Left ventricle myocardium inferior (tissue), 1 donor: ENCODE measurements at regions not wholly inside any gene's neighbourhood (a gene's known extent, or its start where the extent isn't known, plus 50 kb on each side); places are given as distances from the start of the nearest gene placed in this dataset.

ENCODE experiments used
- DNase-seq: peaks from one replicate; pipeline ENCODE4 v3.0.0-alpha.2; 2020
- H3K27ac ChIP-seq: fragments of 200-600 bp; replicated peaks from 2 replicates; pipeline ENCODE4 v1.8.0; 2021
- H3K27me3 ChIP-seq: fragments of 200-600 bp; 2 replicates; pipeline ENCODE4 v1.8.0; 2021; ENCODE audit warnings: low read depth
- H3K36me3 ChIP-seq: fragments of 200-600 bp; 2 replicates; pipeline ENCODE4 v1.8.0; 2021
- H3K4me1 ChIP-seq: fragments of 200-600 bp; 2 replicates; pipeline ENCODE4 v1.8.0; 2021
- H3K4me3 ChIP-seq: fragments of 200-600 bp; 2 replicates; pipeline ENCODE4 v1.8.0; 2021; ENCODE audit warnings: mild to moderate bottlenecking, moderate library complexity
- H3K9me3 ChIP-seq: fragments of 200-600 bp; replicated peaks from 2 replicates; pipeline ENCODE4 v1.8.0; 2021
- CTCF ChIP-seq: fragments of 200-600 bp; IDR thresholded peaks from 2 replicates; pipeline ENCODE4 v1.8.0; 2021; ENCODE audit warnings: antibody characterized with exemption, mild to moderate bottlenecking, borderline replicate concordance
- intact Hi-C: fragments of 100-400 bp; cut with micrococcal nuclease; formaldehyde crosslinking; loops from one replicate; pipeline ENCODE4 v1.11.0; 2022
- donor health status: DM: no; HTN: yes; CAD: no; lungs with severe emphysema.

GRCh38 chr2:49861821-49862220, 707.5 kb upstream of the FSHR start:
- Histone ChIP-seq H3K4me1 (peaks cover 13% of the 10 kb centered on the region), H3K27ac (no peak overlapping the region), H3K4me3 (no peak overlapping the region), H3K27me3 (no peaks in the 10 kb centered on the region), H3K36me3 (no peaks in the 10 kb centered on the region), H3K9me3 (no peaks in the 10 kb centered on the region)
- no peak for DNase-seq
- intact Hi-C loops, result no loop called here
- no peak for TF ChIP-seq CTCF

- Histone ChIP-seq H3K27ac (no peak overlapping the region), H3K9me3 (no peaks in the 10 kb centered on the region)
- TF ChIP-seq CTCF, result no peak
Observed at GRCh38 chr2:49860834-49861233, 706.5 kb upstream of the FSHR start.

GRCh38 chr2:49860170-49860569, 705.9 kb upstream of the FSHR start:
- no peaks in the 10 kb centered on the region for H3K36me3 ChIP-seq
- TF ChIP-seq CTCF, result no peak
- H3K27ac ChIP-seq, result no peak overlapping the region
- intact Hi-C loops, result no loop called here
- DNase-seq, result no peak
- no peaks in the 10 kb centered on the region for H3K9me3 ChIP-seq
- no peak overlapping the region for H3K4me3 ChIP-seq
- H3K4me1 ChIP-seq, result peaks cover 13% of the 10 kb centered on the region
- H3K27me3 ChIP-seq, result no peaks in the 10 kb centered on the region

More at GRCh38 chr2:49860834-49861233, 706.5 kb upstream of the FSHR start:
- Histone ChIP-seq H3K36me3 (no peaks in the 10 kb centered on the region), H3K4me3 (no peak overlapping the region), H3K27me3 (no peaks in the 10 kb centered on the region), H3K4me1 (peaks cover 13% of the 10 kb centered on the region)
- intact Hi-C loops, result no loop called here
- no peak for DNase-seq

- no peak for TF ChIP-seq CTCF
- Histone ChIP-seq H3K4me1 (peaks cover 13% of the 10 kb centered on the region), H3K36me3 (no peaks in the 10 kb centered on the region), H3K9me3 (no peaks in the 10 kb centered on the region), H3K27ac (no peak overlapping the region), H3K4me3 (no peak overlapping the region), H3K27me3 (no peaks in the 10 kb centered on the region)
- DNase-seq, result no peak
- intact Hi-C loops, result no loop called here
Observed at GRCh38 chr2:49858657-49859056, 704.3 kb upstream of the FSHR start.

- H3K4me1 ChIP-seq, result peaks cover 13% of the 10 kb centered on the region
- H3K4me3 ChIP-seq, result no peak overlapping the region
- no peak overlapping the region for H3K27ac ChIP-seq
- no peaks in the 10 kb centered on the region for H3K27me3 ChIP-seq
- no peaks in the 10 kb centered on the region for H3K36me3 ChIP-seq
- no peak for TF ChIP-seq CTCF
- intact Hi-C loops, result no loop called here
- no peak for DNase-seq
- H3K9me3 ChIP-seq, result no peaks in the 10 kb centered on the region
Observed at GRCh38 chr2:49858113-49858490, 703.8 kb upstream of the FSHR start.
